Astrocyte of the cerebellum (primary cell): ENCODE measurements at regions not wholly inside any gene's neighbourhood (a gene's known extent, or its start where the extent isn't known, plus 50 kb on each side); places are given as distances from the start of the nearest gene placed in this dataset.

Experiments
- DNase-seq: peaks from one replicate; pipeline ENCODE4 v3.0.0-alpha.2; 2011; ENCODE audit warnings: low read depth
- H3K4me3 ChIP-seq: 2 replicates; pipeline ENCODE4 v1.5.1; 2011; ENCODE audit warnings: mild to moderate bottlenecking, low read depth, low read length, moderate library complexity
- CTCF ChIP-seq: IDR thresholded peaks from 2 replicates; pipeline ENCODE4 v1.5.1; 2012; ENCODE audit warnings: low read length, low read depth, moderate library complexity, mild to moderate bottlenecking; ENCODE audit errors: missing control alignments
- in situ Hi-C: cut with HindIII; loops from 2 replicates; pipeline ENCODE4 v1.10.0; 2017; ENCODE audit warnings: low sequenced_read_pairs

GRCh38 chr1:18038051-18038450 is 69.5 kb upstream of the IGSF21 start:
- no peak for DNase-seq
- no peak for TF ChIP-seq CTCF
- H3K4me3 ChIP-seq = no peak overlapping the region
- in situ Hi-C loops = no loop called here

- TF ChIP-seq CTCF = no peak
- in situ Hi-C loops = no loop called here
- DNase-seq = no peak
- no peak overlapping the region for H3K4me3 ChIP-seq
Observed at GRCh38 chr1:18039102-18039501, 68.5 kb upstream of the IGSF21 start.

- no peak overlapping the region for H3K4me3 ChIP-seq
- in situ Hi-C loops = no loop called here
- no peak for DNase-seq
- no peak for TF ChIP-seq CTCF
Observed at GRCh38 chr1:18041102-18041501, 66.5 kb upstream of the IGSF21 start.

GRCh38 chr1:18041685-18042355 is 65.8 kb upstream of the IGSF21 start:
- in situ Hi-C loops = no loop called here
- no peak overlapping the region for H3K4me3 ChIP-seq
- no peak for TF ChIP-seq CTCF
- no peak for DNase-seq

GRCh38 chr1:18043871-18044270 is 63.7 kb upstream of the IGSF21 start:
- DNase-seq = no peak
- TF ChIP-seq CTCF = no peak
- H3K4me3 ChIP-seq = no peak overlapping the region
- in situ Hi-C loops = no loop called here

GRCh38 chr1:18045203-18045602 is 62.4 kb upstream of the IGSF21 start:
- in situ Hi-C loops = no loop called here
- no peak for TF ChIP-seq CTCF

More at GRCh38 chr1:18045203-18045602, 62.4 kb upstream of the IGSF21 start:
- no peak for DNase-seq
- no peak overlapping the region for H3K4me3 ChIP-seq
